ENCODE measurements at regions not wholly inside any gene's neighbourhood (a gene's known extent, or its start where the extent isn't known, plus 50 kb on each side); places are given as distances from the start of the nearest gene placed in this dataset.
A peak's percentile ranks its signal among the peaks of the same experiment; 100 is the strongest.

DNA sequence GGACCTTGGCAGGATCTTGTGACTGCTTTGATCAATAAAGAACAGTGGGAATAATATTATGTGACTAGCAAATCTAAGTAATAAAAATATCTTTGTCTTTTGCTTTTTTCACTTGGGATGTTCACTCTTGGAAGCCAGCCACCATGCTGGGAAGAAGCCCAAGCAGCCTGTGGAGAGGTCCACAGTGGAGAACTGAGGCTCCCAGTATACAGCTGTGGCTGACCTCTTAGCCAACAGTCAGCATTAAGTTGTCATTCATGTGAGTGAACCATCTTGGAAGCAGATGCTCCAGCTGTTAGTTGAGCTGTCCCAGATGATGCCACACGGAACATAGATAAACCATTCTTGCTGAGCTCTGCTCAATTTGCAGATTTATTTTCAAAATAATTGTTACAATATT lies 160.0 kb downstream of the OSR1 start:
- DNase-seq: no peak

DNA sequence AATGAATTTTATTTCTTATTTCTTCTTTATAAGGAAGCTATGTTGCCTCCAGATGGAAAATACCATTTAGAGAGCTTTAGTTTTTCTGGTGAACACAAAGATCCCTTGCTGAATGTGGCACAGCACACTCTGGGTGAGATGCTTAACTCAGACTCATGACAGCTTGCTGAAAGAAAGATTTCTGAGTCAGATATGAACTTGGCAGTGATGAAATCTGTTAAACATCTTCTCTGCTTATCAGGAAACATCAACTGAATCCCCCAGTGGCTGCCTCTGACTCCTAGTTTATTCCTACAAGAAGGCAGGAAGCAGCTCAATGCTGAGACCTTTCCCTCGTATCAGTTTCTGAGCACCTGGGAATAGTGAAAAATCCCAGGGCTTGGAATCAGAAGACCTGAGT lies 162.8 kb downstream of the OSR1 start:
- DNase-seq: no peak

DNA sequence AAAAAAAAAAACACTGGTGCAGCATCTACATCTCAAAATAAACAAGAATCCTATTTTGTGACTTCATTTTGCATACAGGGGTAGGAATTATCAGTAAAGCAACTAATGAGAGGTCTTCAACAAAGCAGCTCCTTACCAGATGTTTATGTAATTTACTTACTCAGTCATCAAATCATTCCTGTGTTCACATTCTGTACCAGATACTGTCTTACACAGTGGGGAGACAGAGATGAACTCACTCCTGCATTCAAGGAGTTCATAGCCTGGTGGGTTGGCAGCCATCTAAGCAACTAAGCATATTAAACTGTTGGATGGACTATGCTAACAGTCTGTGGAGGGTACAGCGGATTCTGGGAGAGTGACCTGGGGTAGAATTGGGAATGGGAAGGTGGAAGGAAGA lies 169.0 kb downstream of the OSR1 start:
- no peak for DNase-seq

DNA sequence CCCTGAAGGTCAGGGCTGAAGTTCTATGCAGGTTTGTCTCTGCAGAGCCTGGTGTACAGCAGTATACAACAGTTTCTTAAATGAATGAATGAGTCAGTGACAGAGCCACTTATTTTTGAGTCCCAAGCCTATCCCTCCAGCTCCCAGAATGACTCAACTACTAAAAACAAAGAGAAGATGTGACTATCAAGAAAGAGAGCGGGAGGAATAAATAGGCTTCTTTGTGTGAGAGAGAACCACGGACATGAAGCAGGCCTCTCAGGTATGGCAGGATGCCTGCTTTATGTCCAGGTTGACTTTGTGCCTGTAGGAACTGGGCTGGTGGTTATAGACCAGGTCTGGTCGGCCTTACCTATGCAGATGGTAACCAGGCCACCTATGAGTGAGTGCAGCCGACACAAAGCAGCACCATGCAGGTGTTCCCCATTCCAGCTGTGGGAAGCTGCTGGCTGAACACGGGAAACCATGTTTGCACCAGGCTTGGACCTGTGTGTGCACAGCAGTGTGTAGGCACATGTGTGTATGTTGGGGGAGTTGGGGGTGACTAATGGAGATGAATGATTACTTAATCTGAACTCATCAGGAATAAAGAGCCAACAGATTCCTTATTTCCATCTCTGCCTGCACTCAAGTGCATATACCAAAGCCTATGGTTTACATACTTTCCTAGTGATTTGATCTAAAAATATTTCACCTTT lies 171.0 kb downstream of the OSR1 start:
- no peak for DNase-seq

DNA sequence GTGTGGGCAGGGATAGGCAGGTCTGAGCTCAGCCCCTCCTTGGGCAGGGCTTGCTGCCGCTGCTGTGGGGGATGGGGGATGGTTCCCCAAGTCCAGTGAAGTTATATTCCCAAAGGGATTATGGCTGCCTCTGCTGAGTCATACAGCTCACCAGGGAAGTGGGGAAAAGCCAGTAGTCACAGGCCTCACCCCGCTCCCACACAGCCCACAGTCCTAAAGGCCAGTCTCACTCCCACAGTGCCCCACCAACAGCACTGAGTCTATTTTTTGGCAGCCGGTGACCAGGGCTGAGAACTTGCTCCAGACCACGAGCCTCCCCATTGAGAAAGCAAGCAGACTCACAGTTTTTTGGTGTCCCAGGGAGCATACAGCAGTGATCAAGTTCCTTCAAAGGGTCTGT lies 173.3 kb downstream of the OSR1 start:
- no peak for DNase-seq

DNA sequence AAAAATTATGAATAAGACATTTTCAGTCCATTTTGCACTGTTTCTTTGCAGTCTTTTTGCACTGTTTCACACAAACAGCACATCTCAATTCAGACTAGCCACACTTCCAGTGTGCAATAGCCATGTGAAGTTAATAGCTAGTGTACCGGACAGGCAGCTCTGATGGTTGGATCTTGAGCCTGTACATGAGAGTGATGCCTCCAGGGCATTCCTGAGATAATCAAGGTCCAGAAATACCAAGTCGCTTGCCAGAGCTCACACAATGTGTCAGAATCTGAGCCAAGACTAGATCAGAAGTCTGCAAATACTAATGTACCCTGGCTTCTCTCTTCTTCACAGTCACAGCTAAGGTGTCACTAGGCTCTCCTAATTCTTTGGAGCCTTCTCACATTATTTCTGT lies 180.2 kb downstream of the OSR1 start:
- DNase-seq: no peak

DNA sequence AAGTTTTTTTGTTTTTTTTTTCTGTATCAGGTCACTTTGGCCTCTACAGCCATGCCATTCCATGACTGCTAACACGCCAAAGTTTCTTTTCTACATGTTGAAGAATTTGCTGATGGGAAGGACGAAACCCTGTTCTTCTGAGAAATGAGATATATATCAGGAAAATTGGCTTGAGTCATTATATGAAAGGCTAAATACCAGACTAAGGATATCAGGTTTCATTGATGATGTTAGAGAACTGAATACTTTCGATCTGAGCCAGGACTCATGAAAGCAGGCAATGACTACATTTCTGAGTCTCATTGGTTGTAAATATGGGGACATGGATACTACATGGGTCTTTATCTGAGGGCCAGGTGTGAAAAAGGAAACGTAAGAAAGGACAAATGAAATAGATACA lies 181.4 kb downstream of the OSR1 start:
- DNase-seq: no peak

DNA sequence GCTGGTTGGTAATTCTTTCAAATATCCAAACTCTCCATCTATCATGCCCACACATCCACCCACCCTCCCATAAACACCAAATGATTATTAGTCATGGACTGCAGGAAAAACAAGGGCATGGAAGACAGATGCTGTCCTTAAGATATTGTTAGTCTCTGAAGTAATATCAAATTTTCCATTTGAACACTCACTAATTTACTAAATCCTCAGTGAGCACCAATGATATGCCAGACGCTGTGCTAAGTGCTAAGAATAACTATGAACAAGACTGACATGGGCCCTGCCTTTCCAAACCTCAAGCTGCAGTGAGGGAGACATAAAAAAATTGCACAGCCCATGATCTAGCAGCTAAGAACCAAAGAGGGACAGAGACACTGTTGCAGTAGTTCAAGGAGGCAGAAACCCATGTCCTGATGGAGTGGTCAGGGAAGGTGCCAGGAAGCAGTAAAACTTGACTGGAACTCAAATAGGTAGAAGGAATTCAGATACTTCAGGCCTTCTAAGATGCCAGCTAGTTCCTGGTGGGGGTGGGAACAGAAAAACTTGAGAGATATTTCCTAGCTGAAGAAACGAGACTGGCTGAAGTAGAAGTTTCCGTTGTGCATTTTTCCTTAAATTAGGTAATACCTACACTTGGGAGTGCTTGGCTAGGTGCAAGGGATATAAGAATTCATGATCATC lies 182.1 kb downstream of the OSR1 start:
- no peak for DNase-seq

DNA sequence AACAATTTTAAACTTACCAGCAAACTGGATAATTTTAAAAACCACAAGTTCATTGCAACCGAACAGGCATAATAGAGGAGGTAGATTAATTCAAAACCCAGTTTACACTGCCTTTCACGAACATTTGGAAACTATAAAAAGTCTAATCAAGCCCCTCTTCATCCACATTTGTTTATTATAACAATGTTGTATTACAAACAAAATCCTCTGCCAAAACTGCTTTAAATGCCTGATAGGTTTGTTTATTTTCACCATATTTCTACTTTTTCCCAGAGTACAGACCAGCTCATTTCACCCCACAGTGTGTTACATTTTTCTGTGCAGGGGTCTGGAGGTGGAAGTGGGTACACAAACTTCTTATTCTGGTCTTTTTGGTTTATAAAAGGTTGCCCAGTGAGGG lies 184.2 kb downstream of the OSR1 start:
- DNase-seq: no peak

DNA sequence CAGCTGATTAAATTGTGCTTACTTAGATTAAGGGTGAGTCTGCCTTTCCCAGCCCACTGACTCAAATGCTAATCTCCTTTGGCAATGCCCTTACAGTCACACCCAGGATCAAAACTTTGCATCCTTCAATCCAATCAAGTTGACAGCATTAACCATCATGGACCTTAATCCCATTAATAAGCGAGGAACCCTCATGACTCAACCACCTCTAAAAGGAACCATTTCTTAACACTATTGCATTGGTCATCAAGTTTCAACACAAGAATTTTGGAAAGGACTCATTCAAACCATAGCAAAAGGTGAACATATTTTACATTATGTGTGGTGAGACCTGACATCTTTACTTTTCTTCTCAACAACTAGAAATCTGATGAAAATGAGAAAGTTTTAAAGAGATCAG lies 187.0 kb downstream of the OSR1 start:
- no peak for DNase-seq

DNA sequence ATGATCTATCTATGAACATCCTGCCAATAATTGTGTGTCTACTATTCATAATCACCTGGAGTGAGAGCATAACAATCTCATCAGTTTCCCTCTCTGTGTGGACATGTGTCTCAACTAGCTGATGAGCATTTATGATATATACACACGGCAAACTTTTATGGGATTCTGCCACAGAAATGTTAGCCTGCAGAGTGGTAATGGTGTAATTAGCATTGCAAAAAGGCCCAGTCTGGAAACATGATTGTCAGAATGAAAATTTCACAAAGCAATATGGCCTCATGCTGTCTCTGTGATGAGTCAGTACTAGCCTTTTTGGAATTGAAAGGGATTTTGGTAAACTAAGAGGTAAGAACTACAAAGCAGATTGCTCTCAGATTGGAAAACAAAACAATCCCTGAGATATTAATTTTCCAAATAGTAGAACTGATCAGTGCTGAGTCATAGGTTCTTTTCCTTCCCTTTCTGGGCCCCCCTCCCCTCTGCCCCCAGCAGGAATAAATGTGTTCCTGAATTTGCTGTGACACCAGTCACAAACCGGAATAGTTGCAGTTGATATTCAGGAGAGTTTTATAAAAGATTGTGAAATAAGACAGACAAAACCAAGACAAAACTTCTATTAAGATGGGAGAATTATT lies 189.2 kb downstream of the OSR1 start:
- no peak for DNase-seq

DNA sequence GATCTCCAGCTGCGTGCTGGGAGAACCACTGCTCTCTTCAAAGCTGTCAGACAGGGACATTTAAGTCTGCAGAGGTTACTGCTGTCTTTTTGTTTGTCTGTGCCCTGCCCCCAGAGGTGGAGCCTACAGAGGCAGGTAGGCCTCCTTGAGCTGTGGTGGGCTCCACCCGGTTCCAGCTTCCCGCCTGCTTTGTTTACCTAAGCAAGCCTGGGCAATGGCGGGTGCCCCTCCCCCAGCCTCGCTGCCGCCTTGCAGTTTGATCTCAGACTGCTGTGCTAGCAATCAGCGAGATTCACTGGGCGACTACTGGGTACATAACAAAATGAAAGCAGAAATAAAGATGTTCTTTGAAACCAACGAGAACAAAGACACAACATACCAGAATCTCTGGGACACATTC lies 194.3 kb downstream of the OSR1 start:
- peak; percentile 24 for DNase-seq

DNA sequence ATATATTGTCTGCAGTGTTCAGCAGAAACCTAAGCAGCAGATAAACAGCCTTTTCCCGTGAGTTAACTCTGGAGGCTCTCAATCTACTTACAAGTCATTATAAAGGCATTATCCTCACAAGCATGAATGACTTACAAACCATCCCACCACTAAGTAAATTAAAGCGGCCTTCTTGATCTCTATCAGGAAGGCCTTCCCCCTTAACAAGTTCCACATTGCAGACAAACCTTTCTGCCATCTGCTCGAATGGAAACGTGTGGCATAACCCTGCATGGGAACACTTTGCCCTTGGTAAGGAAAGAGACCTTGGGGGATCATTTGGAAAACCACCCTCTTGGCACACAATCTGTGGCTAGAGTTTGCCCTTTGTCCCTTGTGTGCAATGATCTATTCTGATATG lies 199.5 kb downstream of the OSR1 start:
- DNase-seq: no peak

DNA sequence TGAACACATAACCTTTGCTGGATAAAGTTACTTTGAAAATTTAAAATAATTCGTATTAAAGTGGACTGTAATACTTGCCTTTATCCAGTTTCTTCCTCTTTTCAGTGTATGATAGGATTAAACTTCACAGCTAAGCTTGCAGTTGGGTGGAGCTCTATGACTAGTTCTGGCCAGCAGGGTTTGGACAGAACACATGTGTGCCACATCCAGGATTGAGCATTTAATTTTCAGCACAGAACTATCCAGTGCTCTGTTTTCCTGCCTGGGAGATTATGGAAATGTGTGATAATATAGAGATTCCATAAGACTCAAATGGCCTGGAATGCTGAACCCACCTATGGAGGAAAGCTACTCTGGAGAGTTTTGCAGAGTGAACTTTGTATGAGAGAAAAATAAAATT lies 200.2 kb downstream of the OSR1 start:
- no peak for DNase-seq

DNA sequence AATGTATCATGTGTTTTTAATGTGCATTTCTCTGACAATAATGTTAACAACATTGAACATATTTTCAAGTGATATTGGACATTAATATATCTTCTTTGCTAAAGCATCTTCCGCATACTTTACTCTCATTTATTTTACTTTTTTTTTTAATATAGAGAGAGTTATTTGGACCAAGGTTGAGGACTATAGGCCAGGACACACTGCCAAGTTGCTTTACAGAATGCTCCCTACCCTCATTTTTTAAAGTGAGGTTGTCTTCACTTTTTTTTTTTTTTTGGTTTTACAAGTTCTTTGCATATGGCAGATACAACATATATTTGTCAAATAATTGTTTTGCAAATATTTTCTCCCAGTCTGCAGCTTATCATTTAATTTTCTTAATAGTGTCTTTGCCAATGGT lies 201.8 kb downstream of the OSR1 start:
- no peak for DNase-seq

DNA sequence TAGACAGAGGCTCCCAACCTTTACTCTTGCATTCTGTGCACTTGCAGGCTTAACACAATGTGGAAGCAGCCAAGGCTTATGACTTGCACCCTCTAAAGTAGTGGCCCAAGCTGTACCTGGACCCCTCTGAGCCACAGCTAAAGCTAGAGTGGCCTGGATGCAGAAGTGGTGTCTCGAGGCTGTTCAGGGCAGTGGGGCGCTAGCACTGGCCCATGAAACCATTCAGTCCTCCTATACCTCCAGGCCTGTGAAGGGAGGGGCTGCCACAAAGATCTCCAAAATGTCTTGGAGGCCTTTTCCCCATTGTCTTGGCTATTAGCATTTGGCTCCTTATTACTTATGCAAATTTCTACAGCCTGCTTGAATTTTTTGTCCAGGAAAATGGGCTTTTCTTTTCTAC lies 207.7 kb downstream of the OSR1 start:
- no peak for DNase-seq

DNA sequence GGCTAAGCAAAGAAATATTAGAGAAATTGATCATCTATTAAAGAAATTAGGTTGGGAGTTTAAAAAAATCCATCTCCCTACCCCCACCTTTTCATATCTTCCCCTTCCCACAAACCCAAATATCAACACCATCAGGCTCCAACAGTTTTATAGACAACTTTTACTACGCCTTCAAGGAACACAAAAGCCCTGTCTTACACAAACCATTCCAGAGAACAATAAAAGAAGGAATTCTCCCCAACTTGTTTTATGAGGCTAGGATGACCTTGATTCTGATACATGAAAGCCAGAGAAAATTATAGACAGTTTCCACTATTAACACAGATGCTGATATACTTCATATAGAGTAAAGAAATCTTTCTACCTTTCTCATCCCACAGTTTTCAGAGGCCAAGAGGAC lies 211.6 kb downstream of the OSR1 start:
- no peak for DNase-seq

DNA sequence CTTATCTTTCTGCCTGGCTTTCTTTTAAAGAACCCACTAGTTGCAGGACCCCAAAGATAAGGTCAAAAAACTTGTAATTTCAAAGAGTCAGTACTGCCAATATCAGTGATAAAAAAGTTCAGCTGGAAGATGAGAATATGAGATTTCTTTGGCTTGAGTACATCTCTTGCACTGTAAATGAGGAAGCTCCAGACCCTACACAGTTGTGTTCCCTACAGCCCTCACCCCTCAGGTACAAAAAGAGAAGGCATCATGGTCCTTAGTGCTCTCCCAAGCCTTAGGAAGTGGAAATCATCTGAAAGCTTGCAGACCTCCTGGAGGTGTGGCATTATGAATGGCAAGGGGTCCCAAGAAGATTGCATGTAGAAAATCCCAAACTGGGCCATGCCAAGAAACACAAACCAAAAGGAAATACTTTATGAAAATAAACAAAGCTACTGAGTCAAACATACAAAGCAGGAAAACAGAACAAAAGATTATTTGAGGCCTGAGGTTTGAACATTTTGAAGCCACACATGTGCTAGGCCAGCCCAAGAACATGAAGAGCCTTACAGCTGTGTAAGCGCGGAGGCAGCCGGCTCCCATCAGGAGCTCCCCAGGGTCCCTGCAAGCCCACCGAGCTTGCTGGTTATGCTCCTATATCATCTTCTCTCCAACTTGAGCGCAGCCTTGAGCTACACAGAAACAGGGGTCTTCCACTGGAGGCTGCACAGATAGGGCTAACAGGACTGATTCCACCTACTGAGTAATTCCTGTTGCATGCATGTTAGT lies 217.0 kb downstream of the OSR1 start:
- no peak for DNase-seq

DNA sequence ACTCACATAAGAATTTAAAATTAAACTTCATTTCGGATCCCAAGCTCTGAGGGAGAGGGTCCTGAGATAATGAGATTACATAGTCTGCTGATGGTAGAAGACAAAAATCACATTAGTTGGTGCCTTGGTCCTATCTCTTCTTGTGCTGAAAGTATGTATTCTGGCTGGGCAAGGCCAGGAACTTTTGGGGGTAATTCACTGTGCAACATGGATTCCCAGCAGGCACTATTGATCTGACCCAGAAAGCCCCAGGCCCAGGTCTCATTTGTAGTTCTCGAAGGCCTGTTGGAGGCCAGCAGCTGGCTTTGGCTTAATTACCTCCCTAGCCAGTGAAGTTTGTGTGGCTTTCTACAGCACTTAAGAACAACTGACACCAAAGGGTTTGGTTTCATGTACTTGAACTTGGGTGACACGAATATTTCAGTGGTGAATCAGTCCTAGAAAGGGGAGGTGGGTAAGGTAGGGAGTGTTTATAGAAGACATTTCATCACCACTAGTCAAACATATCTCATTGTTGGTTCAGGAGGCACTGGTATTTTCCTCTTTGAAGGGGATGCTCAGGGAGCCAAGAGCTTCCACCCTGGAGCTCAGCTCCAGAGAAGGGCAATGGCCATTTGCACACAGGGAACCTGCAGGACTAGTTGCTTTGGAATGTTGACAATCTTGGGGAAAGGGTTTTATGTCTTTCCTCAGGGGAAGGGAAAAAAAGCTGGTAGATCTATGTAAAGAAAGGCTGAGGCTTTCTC lies 217.8 kb downstream of the OSR1 start:
- no peak for DNase-seq

DNA sequence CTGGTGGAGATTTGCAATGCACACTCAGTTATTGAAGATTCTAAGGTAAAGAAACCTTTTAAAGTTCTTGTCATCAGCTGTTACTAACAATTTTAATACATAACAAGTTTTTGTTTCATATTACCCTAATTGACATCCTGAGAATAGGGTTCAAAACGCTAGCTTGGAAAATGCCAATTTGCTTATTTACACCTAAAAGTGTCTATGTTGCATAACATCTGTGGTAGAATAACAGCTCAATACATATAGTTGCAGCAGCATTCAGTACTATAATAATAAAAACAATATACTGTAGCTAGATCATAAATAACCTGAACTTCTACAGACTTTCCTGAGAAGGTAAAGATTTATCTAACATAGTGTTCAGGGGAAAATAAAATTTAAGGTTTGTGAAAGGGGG lies 219.0 kb downstream of the OSR1 start:
- no peak for DNase-seq

DNA sequence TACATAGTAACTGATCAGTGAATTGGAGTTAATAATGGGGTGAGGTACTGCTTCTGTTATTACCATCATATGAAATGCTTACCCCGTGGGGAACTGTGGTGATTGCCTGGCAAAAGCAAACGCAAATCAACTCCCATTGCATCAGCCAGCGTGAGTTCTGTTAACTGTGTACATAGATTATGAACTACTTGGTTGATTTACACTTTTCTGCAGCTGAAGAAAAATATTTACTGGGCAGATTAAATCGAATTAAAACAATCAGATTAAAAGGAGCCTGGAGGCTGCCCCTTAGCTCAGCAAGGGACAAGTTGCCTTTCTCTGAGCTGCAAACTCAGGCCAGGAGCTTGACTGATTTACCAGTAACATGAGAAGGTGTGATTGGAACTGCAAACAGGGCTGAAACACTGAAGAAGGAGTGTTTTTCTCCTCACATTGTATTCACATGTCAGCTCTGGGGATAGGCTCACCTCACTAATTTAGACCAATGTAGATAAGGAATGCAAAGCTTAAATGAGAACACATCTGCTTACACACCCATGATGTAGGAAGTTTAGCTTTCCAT lies 220.1 kb downstream of the OSR1 start:
- no peak for DNase-seq

DNA sequence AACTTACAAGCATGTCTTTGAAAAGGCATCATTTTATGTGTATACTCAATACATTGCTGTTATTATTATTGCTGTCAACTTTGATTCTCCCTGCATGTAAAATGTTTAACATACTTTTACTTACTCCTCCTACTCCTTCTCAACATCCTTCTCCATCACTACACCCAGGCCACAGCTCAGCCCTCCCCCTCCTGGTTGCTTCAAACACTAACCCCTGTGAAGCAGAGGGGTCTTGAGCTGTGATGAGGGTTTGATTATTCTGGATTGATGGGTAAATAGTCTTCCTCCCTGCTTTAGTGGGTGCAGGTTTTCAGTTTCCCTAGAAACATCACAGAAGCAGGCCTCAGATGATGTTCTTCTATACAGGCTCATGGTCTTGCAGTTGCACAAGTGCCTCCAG lies 221.0 kb downstream of the OSR1 start:
- no peak for DNase-seq

DNA sequence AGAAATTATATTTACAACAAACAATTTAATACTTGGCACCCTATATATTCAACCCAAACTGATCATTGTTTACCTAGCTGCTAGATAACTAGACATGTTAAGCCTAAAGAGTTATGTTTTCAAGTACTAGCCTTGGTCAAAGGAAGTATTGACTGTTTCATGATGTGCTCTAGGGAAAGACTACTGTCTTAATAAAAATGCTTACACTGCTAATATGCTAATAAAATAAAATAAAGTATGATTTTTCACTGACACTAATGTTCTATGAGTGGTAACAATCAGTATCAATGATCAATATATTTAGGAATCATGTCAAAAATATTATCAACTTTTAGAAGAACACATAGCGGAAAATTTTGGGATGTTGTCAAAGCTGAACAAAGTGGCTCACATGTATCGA lies 225.5 kb downstream of the OSR1 start:
- DNase-seq: no peak

All from NCI-H748 treated with DMSO at 0.1 percent for 48 hours (cell line).